Type B pancreatic cell (in vitro differentiated cells): ENCODE measurements at regions not wholly inside any gene's neighbourhood (a gene's known extent, or its start where the extent isn't known, plus 50 kb on each side); places are given as distances from the start of the nearest gene placed in this dataset.

ENCODE experiments used
- DNase-seq: peaks from one replicate; pipeline ENCODE4 v3.0.0; 2021; ENCODE audit warnings: mixed read lengths; ENCODE audit not compliant: unreplicated experiment; ENCODE audit errors: extremely low spot score
- H3K27ac Mint-ChIP-seq: 2 replicates; pipeline ENCODE4 v1.8.0; 2021; ENCODE audit warnings: mild to moderate bottlenecking, mixed read lengths
- H3K27me3 Mint-ChIP-seq: 2 replicates; pipeline ENCODE4 v1.8.0; 2021; ENCODE audit warnings: mixed read lengths
- H3K36me3 Mint-ChIP-seq: 2 replicates; pipeline ENCODE4 v1.8.0; 2021; ENCODE audit warnings: mixed read lengths
- H3K4me1 Mint-ChIP-seq: one replicate; pipeline ENCODE4 v1.8.0; 2021; ENCODE audit warnings: mixed read lengths; ENCODE audit not compliant: unreplicated experiment
- H3K4me3 Mint-ChIP-seq: 2 replicates; pipeline ENCODE4 v1.8.0; 2021; ENCODE audit warnings: mild to moderate bottlenecking, mixed read lengths
- H3K9me3 Mint-ChIP-seq: 2 replicates; pipeline ENCODE4 v1.8.0; 2021; ENCODE audit warnings: mixed read lengths
- TF ChIP-seq, protein P1 (sequence below): fragments of 200-600 bp; sonication (generic); conservative IDR thresholded peaks from 2 replicates; pipeline ENCODE4 v1.5.0; 2021; ENCODE audit warnings: antibody characterized with exemption, mild to moderate bottlenecking

DNA sequence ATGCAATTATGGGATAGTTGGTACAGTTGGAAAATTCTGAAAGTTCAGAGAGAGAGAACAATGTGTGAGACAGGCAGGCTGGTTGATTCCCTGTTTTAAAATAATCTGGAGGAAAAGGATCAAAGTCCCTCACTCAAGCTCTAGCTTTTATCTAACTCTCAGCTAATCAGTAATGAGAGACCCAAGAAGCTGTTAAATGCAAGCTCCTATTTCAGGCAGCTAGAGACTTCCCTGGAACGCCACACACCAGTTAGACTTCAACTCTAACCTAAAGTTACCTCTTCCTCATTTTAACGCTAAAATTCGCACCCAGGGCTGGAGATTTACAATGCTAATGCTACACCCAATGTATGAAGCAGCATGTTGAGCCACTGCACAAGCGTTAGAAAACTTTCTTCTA lies 243.1 kb downstream of the EN1 start:
- TF ChIP-seq, protein P1, sequence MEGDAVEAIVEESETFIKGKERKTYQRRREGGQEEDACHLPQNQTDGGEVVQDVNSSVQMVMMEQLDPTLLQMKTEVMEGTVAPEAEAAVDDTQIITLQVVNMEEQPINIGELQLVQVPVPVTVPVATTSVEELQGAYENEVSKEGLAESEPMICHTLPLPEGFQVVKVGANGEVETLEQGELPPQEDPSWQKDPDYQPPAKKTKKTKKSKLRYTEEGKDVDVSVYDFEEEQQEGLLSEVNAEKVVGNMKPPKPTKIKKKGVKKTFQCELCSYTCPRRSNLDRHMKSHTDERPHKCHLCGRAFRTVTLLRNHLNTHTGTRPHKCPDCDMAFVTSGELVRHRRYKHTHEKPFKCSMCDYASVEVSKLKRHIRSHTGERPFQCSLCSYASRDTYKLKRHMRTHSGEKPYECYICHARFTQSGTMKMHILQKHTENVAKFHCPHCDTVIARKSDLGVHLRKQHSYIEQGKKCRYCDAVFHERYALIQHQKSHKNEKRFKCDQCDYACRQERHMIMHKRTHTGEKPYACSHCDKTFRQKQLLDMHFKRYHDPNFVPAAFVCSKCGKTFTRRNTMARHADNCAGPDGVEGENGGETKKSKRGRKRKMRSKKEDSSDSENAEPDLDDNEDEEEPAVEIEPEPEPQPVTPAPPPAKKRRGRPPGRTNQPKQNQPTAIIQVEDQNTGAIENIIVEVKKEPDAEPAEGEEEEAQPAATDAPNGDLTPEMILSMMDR, result no peak
- Mint-ChIP-seq H3K9me3 (no peaks in the 10 kb centered on the region), H3K27ac (no peak overlapping the region), H3K27me3 (peaks cover 31% of the 10 kb centered on the region), H3K36me3 (no peaks in the 10 kb centered on the region), H3K4me1 (no peaks in the 10 kb centered on the region), H3K4me3 (no peak overlapping the region)
- DNase-seq, result no peak

DNA sequence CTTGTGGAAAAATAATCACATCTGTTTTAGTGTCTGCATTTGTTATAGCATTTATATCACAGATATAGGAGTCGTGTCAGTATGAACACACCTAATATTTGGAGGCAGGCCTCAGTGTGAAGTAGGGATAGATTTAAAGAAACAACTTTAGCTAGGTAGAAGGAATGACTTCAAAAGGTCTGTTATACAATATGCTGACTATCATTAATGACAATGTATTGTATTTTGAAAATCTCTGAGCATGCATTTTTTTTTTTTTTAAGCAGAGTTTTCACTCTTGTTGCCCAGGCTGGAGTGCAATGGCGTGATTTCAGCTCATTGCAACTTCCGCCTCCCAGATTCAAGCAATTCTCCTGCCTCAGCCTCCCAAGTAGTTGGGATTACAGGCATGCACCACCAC lies 248.3 kb downstream of the EN1 start:
- H3K9me3 Mint-ChIP-seq, result no peaks in the 10 kb centered on the region
- TF ChIP-seq, protein P1, result no peak
- H3K36me3 Mint-ChIP-seq, result no peaks in the 10 kb centered on the region
- H3K27me3 Mint-ChIP-seq, result peaks cover 26% of the 10 kb centered on the region
- no peak overlapping the region for H3K27ac Mint-ChIP-seq
- DNase-seq, result no peak
- H3K4me1 Mint-ChIP-seq, result no peaks in the 10 kb centered on the region
- H3K4me3 Mint-ChIP-seq, result no peak overlapping the region

DNA sequence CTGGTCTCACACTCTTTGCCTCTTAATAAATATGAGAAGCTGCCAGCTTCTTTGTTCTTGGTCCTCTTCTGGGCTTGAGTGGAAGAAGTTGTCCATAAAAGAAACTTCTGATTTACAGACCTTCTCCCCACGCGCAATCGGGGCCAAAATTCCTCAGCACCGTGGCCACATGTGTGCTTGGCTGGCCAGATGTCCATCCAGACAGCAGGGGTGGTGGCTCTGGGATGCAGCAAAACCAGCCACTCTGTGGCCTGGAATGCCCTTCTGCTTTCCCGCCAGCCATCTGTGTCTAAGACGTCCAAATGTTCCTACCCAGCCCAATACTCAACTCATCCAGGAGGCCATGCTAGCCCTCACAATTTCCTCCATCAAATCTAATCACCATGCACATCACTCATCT lies 250.8 kb downstream of the EN1 start:
- H3K4me1 Mint-ChIP-seq, result no peaks in the 10 kb centered on the region
- no peak overlapping the region for H3K4me3 Mint-ChIP-seq

DNA sequence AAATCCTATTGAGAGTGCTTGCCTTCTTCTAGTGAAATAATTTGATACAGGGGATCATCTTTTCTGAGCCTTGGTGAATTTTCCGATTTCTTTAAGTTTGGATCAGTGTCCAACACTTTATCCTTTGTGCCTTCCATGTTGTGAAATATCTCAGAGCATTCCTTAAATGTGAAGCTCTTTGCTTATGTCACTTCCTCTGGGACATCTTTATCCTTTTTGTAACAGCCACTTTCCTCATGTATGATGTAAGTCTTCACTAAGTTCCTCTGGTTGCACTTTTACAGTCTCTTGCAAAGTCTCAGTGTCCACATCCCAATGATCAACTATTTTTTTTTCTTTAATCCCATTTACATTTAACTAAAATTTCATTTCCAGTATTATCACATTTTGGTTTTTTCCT lies 254.2 kb downstream of the EN1 start:
- H3K4me1 Mint-ChIP-seq, result no peaks in the 10 kb centered on the region
- peaks cover 23% of the 10 kb centered on the region for H3K27me3 Mint-ChIP-seq

More for the DNA sequence above, 250.8 kb downstream of the EN1 start:
- TF ChIP-seq, protein P1, result no peak
- peaks cover 14% of the 10 kb centered on the region for H3K27me3 Mint-ChIP-seq
- no peak overlapping the region for H3K27ac Mint-ChIP-seq
- no peaks in the 10 kb centered on the region for H3K36me3 Mint-ChIP-seq
- no peak for DNase-seq
- H3K9me3 Mint-ChIP-seq, result no peaks in the 10 kb centered on the region

DNA sequence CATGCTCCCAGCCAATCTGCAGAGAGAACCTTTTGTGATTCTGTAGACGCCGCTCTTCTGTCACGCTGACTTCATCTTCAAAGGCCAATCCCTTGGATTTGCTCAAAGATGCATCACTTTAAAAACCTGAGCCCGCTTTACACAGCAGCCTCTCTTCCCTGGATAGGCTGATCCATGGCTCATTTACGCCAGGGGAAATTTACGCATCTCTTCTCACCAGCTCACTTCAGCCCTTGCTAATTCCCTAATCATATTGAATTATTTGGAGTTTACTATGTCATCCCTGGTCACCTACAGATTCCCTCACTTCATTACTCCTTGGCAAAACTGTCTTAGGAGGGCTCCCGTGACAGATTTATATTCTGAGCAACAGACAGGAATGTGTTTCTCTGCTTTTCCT lies 256.2 kb downstream of the EN1 start:
- peaks cover 42% of the 10 kb centered on the region for H3K27me3 Mint-ChIP-seq
- no peaks in the 10 kb centered on the region for H3K4me1 Mint-ChIP-seq
- no peak overlapping the region for H3K4me3 Mint-ChIP-seq
- no peaks in the 10 kb centered on the region for H3K36me3 Mint-ChIP-seq
- H3K27ac Mint-ChIP-seq, result no peak overlapping the region
- no peak for DNase-seq
- TF ChIP-seq, protein P1, result no peak
- no peaks in the 10 kb centered on the region for H3K9me3 Mint-ChIP-seq

More for the DNA sequence above, 254.2 kb downstream of the EN1 start:
- TF ChIP-seq, protein P1, result no peak
- H3K36me3 Mint-ChIP-seq, result no peaks in the 10 kb centered on the region
- no peak for DNase-seq
- no peak overlapping the region for H3K4me3 Mint-ChIP-seq
- no peaks in the 10 kb centered on the region for H3K9me3 Mint-ChIP-seq
- no peak overlapping the region for H3K27ac Mint-ChIP-seq

DNA sequence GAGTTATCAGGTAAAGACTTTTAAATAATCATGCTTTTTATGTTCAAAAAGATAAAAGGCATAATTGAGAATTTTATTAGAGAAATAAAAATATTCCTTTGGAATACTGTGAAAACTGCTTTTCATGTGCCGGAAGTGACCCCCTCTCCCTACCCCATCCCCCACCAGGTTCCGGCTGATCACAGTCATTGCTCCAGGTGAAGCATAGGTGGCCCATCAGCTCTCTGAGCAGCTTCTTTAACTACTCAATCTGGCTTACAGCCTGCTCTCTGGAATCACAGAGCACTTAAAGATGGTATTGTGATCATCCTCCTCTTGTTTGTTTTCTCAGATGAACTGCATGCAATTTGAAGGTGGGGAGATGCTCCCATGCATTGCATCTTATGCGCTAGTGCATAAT lies 257.7 kb downstream of the EN1 start:
- H3K4me3 Mint-ChIP-seq, result no peak overlapping the region
- H3K27me3 Mint-ChIP-seq, result peaks cover 50% of the 10 kb centered on the region
- TF ChIP-seq, protein P1, result no peak
- H3K27ac Mint-ChIP-seq, result no peak overlapping the region
- no peaks in the 10 kb centered on the region for H3K36me3 Mint-ChIP-seq
- no peak for DNase-seq
- H3K4me1 Mint-ChIP-seq, result peaks cover 4% of the 10 kb centered on the region
- H3K9me3 Mint-ChIP-seq, result no peaks in the 10 kb centered on the region
